Spleen (tissue), 11 donors: ENCODE measurements at regions not wholly inside any gene's neighbourhood (a gene's known extent, or its start where the extent isn't known, plus 50 kb on each side); places are given as distances from the start of the nearest gene placed in this dataset.

Source experiments
- DNase-seq: peaks from one replicate; pipeline ENCODE4 v3.0.0-alpha.2; 2020
- H3K27ac ChIP-seq, 8 donors: fragments of 200-600 bp; sonication (generic) in 7 of 8; 1 replicate in 4 of 8; 2 replicates in 4 of 8; pipeline versions ENCODE4 v1.5.0 to v1.8.0; 2016 to 2021; ENCODE audit warnings: inconsistent platforms in 4 of 8, mild to moderate bottlenecking in 4 of 8, moderate library complexity in 1 of 8
- H3K27me3 ChIP-seq, 7 donors: fragments of 200-600 bp; sonication (generic) in 6 of 7; replicated peaks in 1 of 7; 1 replicate in 4 of 7; 2 replicates in 3 of 7; pipeline versions ENCODE4 v1.5.0 to v1.8.0; 2016 to 2021; ENCODE audit warnings: inconsistent platforms in 3 of 7, mild to moderate bottlenecking in 1 of 7
- H3K36me3 ChIP-seq, 6 donors: fragments of 200-600 bp; sonication (generic) in 5 of 6; 1 replicate in 4 of 6; 2 replicates in 2 of 6; pipeline versions ENCODE4 v1.5.0 to v1.8.0; 2016 to 2021; ENCODE audit warnings: inconsistent platforms in 2 of 6
- H3K4me1 ChIP-seq, 6 donors: fragments of 200-600 bp; sonication (generic) in 5 of 6; 1 replicate in 3 of 6; 2 replicates in 3 of 6; pipeline versions ENCODE4 v1.5.0 to v1.8.0; 2016 to 2021; ENCODE audit warnings: inconsistent platforms in 3 of 6
- H3K4me3 ChIP-seq, 8 donors: fragments of 200-600 bp; sonication (generic) in 7 of 8; 1 replicate in 4 of 8; 2 replicates in 4 of 8; pipeline versions ENCODE4 v1.5.0 to v1.8.0; 2016 to 2021; ENCODE audit warnings: inconsistent platforms in 4 of 8, mild to moderate bottlenecking in 4 of 8, moderate library complexity in 2 of 8
- H3K9me3 ChIP-seq, 8 donors: fragments of 200-600 bp; sonication (generic) in 7 of 8; 1 replicate in 4 of 8; 2 replicates in 4 of 8; pipeline versions ENCODE4 v1.5.0 to v1.8.0; 2016 to 2021; ENCODE audit warnings: inconsistent platforms in 4 of 8
- POLR2A ChIP-seq, 3 donors: fragments of 450-650 bp; IDR thresholded peaks; one replicate each; pipeline ENCODE4 v1.5.1; 2017; ENCODE audit warnings: antibody characterized with exemption in 3 of 3, mild to moderate bottlenecking in 1 of 3
- POLR2AphosphoS5 ChIP-seq, 3 donors: sonication (generic); formaldehyde crosslinking; IDR thresholded peaks; one replicate each; pipeline ENCODE4 v1.5.1; 2017; ENCODE audit warnings: antibody characterized with exemption in 3 of 3
- WGBS, 5 donors: extraction: QIAGEN DNeasy Blood & Tissue Kit in 3 of 5; methylation state at CpG; one replicate each; pipeline versions ENCODE4 v1.1.5 to v1.1.7; 2013 to 2018; 5-methylcytosine and 5-hydroxymethylcytosine counted together
- intact Hi-C: fragments of 100-400 bp; cut with DNase I; formaldehyde crosslinking; loops from one replicate; pipeline ENCODE4 v1.15.0; 2023; ENCODE audit warnings: low total_unique reads
- TF ChIP-seq, protein P1 (sequence below), 11 experiments: fragments of 200-600 bp in 7 of 11; fragments of 450-650 bp in 4 of 11; sonication (generic) in 4 of 11; IDR thresholded peaks in 8 of 11; conservative IDR thresholded peaks in 3 of 11; 1 replicate in 7 of 11; 2 replicates in 4 of 11; pipeline versions ENCODE4 v1.4.0 to v1.8.0; 2016 to 2021; ENCODE audit warnings: antibody characterized with exemption in 11 of 11, inconsistent platforms in 4 of 11, mild to moderate bottlenecking in 1 of 11
- donor health status: healthy with polysubstance abuse.
- donor health status: DM: no; HTN: no; CAD: no; lungs with moderate emphysema.
- donor health status: DM: no; HTN: no; CAD: no.
- donor health status: Bipolar disorder and iron deficiency.
- donor health status: healthy.
- donor health status: DM: no; HTN: no; CAD: no.
- donor health status: DM: yes; HTN: yes; CAD: no.

GRCh38 chr10:128489324-128490247, 363.4 kb upstream of the MKI67 start:
- 74 to 89% (median 84%) methylated on average over 10 to 13 of the region's 13 CpGs for WGBS, 5 donors
- Histone ChIP-seq H3K27ac (no peak overlapping the region), H3K4me3 (no peak overlapping the region), H3K4me1 (no peaks in the 10 kb centered on the region), H3K36me3 (no peaks in the 10 kb centered on the region), H3K9me3 (peaks cover 0 to 10% (median 0%) of the 10 kb centered on the region in 8 donors), H3K27me3 (no peaks in the 10 kb centered on the region)
- intact Hi-C loops = no loop called here
- DNase-seq = no peak
- TF ChIP-seq, protein P1, sequence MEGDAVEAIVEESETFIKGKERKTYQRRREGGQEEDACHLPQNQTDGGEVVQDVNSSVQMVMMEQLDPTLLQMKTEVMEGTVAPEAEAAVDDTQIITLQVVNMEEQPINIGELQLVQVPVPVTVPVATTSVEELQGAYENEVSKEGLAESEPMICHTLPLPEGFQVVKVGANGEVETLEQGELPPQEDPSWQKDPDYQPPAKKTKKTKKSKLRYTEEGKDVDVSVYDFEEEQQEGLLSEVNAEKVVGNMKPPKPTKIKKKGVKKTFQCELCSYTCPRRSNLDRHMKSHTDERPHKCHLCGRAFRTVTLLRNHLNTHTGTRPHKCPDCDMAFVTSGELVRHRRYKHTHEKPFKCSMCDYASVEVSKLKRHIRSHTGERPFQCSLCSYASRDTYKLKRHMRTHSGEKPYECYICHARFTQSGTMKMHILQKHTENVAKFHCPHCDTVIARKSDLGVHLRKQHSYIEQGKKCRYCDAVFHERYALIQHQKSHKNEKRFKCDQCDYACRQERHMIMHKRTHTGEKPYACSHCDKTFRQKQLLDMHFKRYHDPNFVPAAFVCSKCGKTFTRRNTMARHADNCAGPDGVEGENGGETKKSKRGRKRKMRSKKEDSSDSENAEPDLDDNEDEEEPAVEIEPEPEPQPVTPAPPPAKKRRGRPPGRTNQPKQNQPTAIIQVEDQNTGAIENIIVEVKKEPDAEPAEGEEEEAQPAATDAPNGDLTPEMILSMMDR (IDR thresholded peaks at IDR 0.05 in 8 of 11, conservative IDR thresholded peaks at IDR 0.05 in 3 of 11) = no peak
- TF ChIP-seq POLR2A (IDR thresholded peaks at IDR 0.05) = no peak
- TF ChIP-seq POLR2AphosphoS5 (IDR thresholded peaks at IDR 0.05) = no peak

DNA sequence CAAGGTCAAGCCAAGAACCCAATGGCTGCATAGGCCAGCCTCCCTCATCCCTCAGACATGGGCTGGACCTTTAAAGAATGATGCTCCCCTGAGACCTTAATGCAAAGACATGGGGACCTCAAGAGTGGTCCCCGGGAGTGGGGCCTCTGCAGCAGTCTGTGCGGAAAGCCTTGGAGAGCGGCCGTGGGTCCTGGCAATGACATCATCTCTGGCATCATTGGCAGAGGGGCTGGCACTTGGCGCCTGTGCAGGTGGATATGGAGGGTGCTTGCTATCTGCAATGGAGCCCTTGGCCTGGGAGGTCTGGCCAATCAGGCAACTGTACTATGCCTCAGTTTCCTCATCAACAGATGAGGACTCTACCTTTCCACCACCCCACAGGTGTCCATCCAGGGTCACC, 365.5 kb upstream of the MKI67 start:
- intact Hi-C loops = no loop called here
- Histone ChIP-seq H3K4me3 (no peak overlapping the region), H3K4me1 (no peaks in the 10 kb centered on the region), H3K9me3 (peaks cover 0 to 10% (median 0%) of the 10 kb centered on the region in 8 donors), H3K27me3 (no peaks in the 10 kb centered on the region), H3K36me3 (no peaks in the 10 kb centered on the region), H3K27ac (no peak overlapping the region)
- TF ChIP-seq, protein P1 (IDR thresholded peaks at IDR 0.05 in 8 of 11, conservative IDR thresholded peaks at IDR 0.05 in 3 of 11) = no peak
- TF ChIP-seq POLR2A (IDR thresholded peaks at IDR 0.05) (no peak), POLR2AphosphoS5 (IDR thresholded peaks at IDR 0.05) (no peak)
- WGBS, 5 donors = 70 to 97% (median 94%) methylated on average over 2 to 5 of the region's 5 CpGs
- no peak for DNase-seq

- no peak overlapping the region for H3K4me3 ChIP-seq
- no peaks in the 10 kb centered on the region for H3K27me3 ChIP-seq
- TF ChIP-seq, protein P1 (IDR thresholded peaks at IDR 0.05 in 8 of 11, conservative IDR thresholded peaks at IDR 0.05 in 3 of 11) = no peak
- TF ChIP-seq POLR2AphosphoS5 (IDR thresholded peaks at IDR 0.05) (no peak), POLR2A (IDR thresholded peaks at IDR 0.05) (no peak)
- no peaks in the 10 kb centered on the region for H3K4me1 ChIP-seq
- H3K27ac ChIP-seq = no peak overlapping the region
- DNase-seq = no peak
- H3K36me3 ChIP-seq = no peaks in the 10 kb centered on the region
- intact Hi-C loops = no loop called here
- H3K9me3 ChIP-seq = no peaks in the 10 kb centered on the region
- 66 to 95% (median 84%) methylated on average over 4 of the region's 4 CpGs for WGBS, 5 donors
Observed at GRCh38 chr10:128493811-128494210, 367.6 kb upstream of the MKI67 start.

DNA sequence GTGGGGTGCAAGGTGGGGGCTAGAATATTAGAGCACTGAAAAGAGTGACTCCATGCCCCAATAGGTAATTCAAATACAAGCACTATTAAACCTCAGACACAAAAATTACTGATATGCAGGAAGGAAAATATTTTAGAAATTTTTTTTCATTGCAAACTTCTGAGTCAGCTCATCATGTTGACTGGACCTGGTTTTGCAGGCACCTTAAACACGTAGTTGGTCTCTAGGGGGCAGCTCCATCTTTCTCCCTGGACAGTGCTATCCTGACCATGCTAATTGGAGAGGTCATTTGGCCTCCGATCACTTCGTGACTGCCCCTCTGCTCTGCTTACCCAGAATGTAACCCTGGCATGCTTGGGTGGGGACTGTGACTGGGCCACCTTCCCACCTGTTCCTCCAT, 368.4 kb upstream of the MKI67 start:
- no peak for DNase-seq
- H3K27me3 ChIP-seq = no peaks in the 10 kb centered on the region
- no peak overlapping the region for H3K4me3 ChIP-seq
- no peaks in the 10 kb centered on the region for H3K36me3 ChIP-seq
- TF ChIP-seq POLR2AphosphoS5 (IDR thresholded peaks at IDR 0.05) (no peak), POLR2A (IDR thresholded peaks at IDR 0.05) (no peak)
- TF ChIP-seq, protein P1 (IDR thresholded peaks at IDR 0.05 in 8 of 11, conservative IDR thresholded peaks at IDR 0.05 in 3 of 11) = no peak
- no peak overlapping the region for H3K27ac ChIP-seq
- H3K4me1 ChIP-seq = no peaks in the 10 kb centered on the region
- 65 to 87% (median 70%) methylated on average over 3 of the region's 3 CpGs for WGBS, 5 donors
- intact Hi-C loops = no loop called here
- H3K9me3 ChIP-seq = no peaks in the 10 kb centered on the region
